ENCODE measurements at regions not wholly inside any gene's neighbourhood (a gene's known extent, or its start where the extent isn't known, plus 50 kb on each side); places are given as distances from the start of the nearest gene placed in this dataset.

GRCh38 chr2:239884875-239885274 lies 140.3 kb downstream of the NDUFA10 start:
- no peaks in the 10 kb centered on the region for H3K36me3 Mint-ChIP-seq
- H3K27me3 Mint-ChIP-seq (ENCODE audit: insufficient read depth, low read depth) = peaks cover 2% of the 10 kb centered on the region
- no peak overlapping the region for H3K27ac Mint-ChIP-seq
- peak; percentile 1 for DNase-seq (ENCODE audit: low spot score)
- H3K9me3 Mint-ChIP-seq = peaks cover 19% of the 10 kb centered on the region
- Histone ChIP-seq H3K4me3 (no peak overlapping the region), H3K4me2 (no peak overlapping the region), H3F3A (ENCODE audit: low read depth) (no peaks in the 10 kb centered on the region), H3K27ac (no peak overlapping the region), H3K79me2 (ENCODE audit: low read depth) (no peaks in the 10 kb centered on the region), H2AFZ (replicated peaks) (no peak overlapping the region), H3K4me1 (no peaks in the 10 kb centered on the region), H4K20me1 (ENCODE audit: low read depth) (no peaks in the 10 kb centered on the region), H3K27me3 (no peaks in the 10 kb centered on the region), H3K9ac (no peak overlapping the region), H3K9me3 (ENCODE audit: low read depth) (peaks cover 17% of the 10 kb centered on the region), H3K36me3 (no peaks in the 10 kb centered on the region)
- TF ChIP-seq EZH2phosphoT487 (IDR thresholded peaks at IDR 0.05) = no peak
- TF ChIP-seq EZH2 (IDR thresholded peaks at IDR 0.05) = no peak
- no peak for TF ChIP-seq CTCF (IDR thresholded peaks at IDR 0.05)
- H3K4me1 Mint-ChIP-seq = peaks cover 3% of the 10 kb centered on the region
- no peak overlapping the region for H3K4me3 Mint-ChIP-seq

- no peak overlapping the region for H3K4me3 ChIP-seq
- no peak overlapping the region for H3K4me2 ChIP-seq
- Mint-ChIP-seq H3K36me3 (no peaks in the 10 kb centered on the region), H3K4me3 (no peak overlapping the region), H3K27me3 (ENCODE audit: insufficient read depth, low read depth) (peaks cover 2% of the 10 kb centered on the region), H3K27ac (no peak overlapping the region), H3K9me3 (peaks cover 19% of the 10 kb centered on the region), H3K4me1 (peaks cover under 1% of the 10 kb centered on the region)
- H3K27ac ChIP-seq = no peak overlapping the region
- DNase-seq (ENCODE audit: low spot score) = no peak
- H4K20me1 ChIP-seq (ENCODE audit: low read depth) = no peaks in the 10 kb centered on the region
- no peak overlapping the region for H2AFZ ChIP-seq (replicated peaks)
- peaks cover 17% of the 10 kb centered on the region for H3K9me3 ChIP-seq (ENCODE audit: low read depth)
- H3K27me3 ChIP-seq = no peaks in the 10 kb centered on the region
- H3K79me2 ChIP-seq (ENCODE audit: low read depth) = no peaks in the 10 kb centered on the region
- no peaks in the 10 kb centered on the region for H3K4me1 ChIP-seq
- TF ChIP-seq EZH2phosphoT487 (IDR thresholded peaks at IDR 0.05) (no peak), CTCF (IDR thresholded peaks at IDR 0.05) (no peak), EZH2 (IDR thresholded peaks at IDR 0.05) (no peak)
- no peaks in the 10 kb centered on the region for H3F3A ChIP-seq (ENCODE audit: low read depth)
- no peak overlapping the region for H3K9ac ChIP-seq
- H3K36me3 ChIP-seq = no peaks in the 10 kb centered on the region
Observed at GRCh38 chr2:239884051-239884405, 141.1 kb downstream of the NDUFA10 start.

DNA sequence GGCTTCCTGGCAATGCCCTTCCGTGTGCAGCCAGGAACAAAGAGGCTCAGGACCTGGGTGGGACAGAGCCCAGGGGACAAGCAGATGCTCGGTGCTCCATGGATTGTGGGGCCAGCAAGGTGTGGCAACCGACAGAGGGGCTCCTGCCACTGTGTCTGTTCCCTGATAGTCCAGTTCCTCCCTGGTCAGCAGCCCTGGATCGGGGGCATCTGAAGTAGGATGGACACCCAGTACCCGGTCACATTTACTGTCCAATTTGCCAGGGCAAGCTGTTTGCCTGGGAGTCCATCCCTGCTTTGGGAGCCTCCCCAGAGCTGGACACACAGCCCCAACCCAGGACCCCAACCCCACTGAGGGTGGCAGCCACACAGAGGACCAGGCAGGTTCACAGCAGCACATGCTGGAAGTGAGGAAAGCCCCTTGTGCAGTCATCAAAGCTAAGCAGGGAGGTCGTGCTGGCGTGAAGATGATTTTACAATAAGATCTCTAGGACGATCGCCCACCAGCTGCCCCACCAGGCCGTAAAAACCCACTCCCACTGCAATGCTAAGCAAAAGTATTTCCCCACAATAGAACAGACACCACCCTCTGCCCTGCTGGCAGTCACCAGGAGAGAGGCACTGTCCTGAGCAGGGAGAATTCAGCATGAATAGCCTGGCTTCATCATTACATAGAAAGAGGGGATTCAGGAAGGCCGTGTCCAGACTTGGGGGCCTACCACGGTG lies 141.7 kb downstream of the NDUFA10 start:
- Mint-ChIP-seq H3K36me3 (no peaks in the 10 kb centered on the region), H3K27ac (no peak overlapping the region), H3K4me3 (no peak overlapping the region), H3K9me3 (peaks cover 19% of the 10 kb centered on the region), H3K27me3 (ENCODE audit: insufficient read depth, low read depth) (peaks cover 2% of the 10 kb centered on the region), H3K4me1 (no peaks in the 10 kb centered on the region)
- Histone ChIP-seq H3K27me3 (no peaks in the 10 kb centered on the region), H4K20me1 (ENCODE audit: low read depth) (no peaks in the 10 kb centered on the region), H3K4me3 (no peak overlapping the region), H3K36me3 (no peaks in the 10 kb centered on the region), H3K9ac (no peak overlapping the region), H3K4me2 (no peak overlapping the region), H3K4me1 (no peaks in the 10 kb centered on the region), H3K9me3 (ENCODE audit: low read depth) (peaks cover 17% of the 10 kb centered on the region), H2AFZ (replicated peaks) (no peak overlapping the region), H3F3A (ENCODE audit: low read depth) (no peaks in the 10 kb centered on the region), H3K79me2 (ENCODE audit: low read depth) (no peaks in the 10 kb centered on the region), H3K27ac (no peak overlapping the region)
- DNase-seq (ENCODE audit: low spot score) = no peak
- TF ChIP-seq CTCF (IDR thresholded peaks at IDR 0.05) (no peak), EZH2phosphoT487 (IDR thresholded peaks at IDR 0.05) (no peak), EZH2 (IDR thresholded peaks at IDR 0.05) (no peak)

Measured in neural progenitor cell (in vitro differentiated cells).